Activated CD8-positive, alpha-beta T cell treated with anti-CD3 and anti-CD28 coated beads for 36 hours (primary cell): ENCODE measurements at regions not wholly inside any gene's neighbourhood (a gene's known extent, or its start where the extent isn't known, plus 50 kb on each side); places are given as distances from the start of the nearest gene placed in this dataset.

ENCODE experiments used
- ATAC-seq: fragments of 200-7000 bp; cut with Tn5 transposase; one replicate; pipeline ENCODE4 v1.10.0; 2021; ENCODE audit warnings: mild to moderate bottlenecking, moderate library complexity
- CTCF ChIA-PET: fragments of 350-600 bp; sonication (Branson Sonifier 250); formaldehyde crosslinking; loops from one replicate; lab custom pipeline; 2021; ENCODE audit warnings: antibody characterized with exemption; lab: Charles Lee
- POLR2A ChIA-PET: fragments of 350-600 bp; sonication (Branson Sonifier 250); formaldehyde crosslinking; loops from one replicate; lab custom pipeline; 2021; ENCODE audit warnings: antibody characterized with exemption; lab: Charles Lee
- DNase-seq: peaks from one replicate; pipeline ENCODE4 v3.0.0-alpha.2; 2020
- H3K27ac Mint-ChIP-seq: one replicate; pipeline ENCODE4 v1.8.0; 2021; ENCODE audit warnings: mild to moderate bottlenecking, mixed read lengths
- H3K27me3 Mint-ChIP-seq: one replicate; pipeline ENCODE4 v1.8.0; 2021; ENCODE audit warnings: mixed read lengths
- H3K36me3 Mint-ChIP-seq: one replicate; pipeline ENCODE4 v1.8.0; 2021; ENCODE audit warnings: low read depth, mixed read lengths
- H3K4me1 Mint-ChIP-seq: one replicate; pipeline ENCODE4 v1.8.0; 2021; ENCODE audit warnings: low read depth, mixed read lengths
- H3K4me3 Mint-ChIP-seq: one replicate; pipeline ENCODE4 v1.8.0; 2021; ENCODE audit warnings: mild to moderate bottlenecking, moderate library complexity, mixed read lengths
- H3K9me3 Mint-ChIP-seq: one replicate; pipeline ENCODE4 v1.8.0; 2021; ENCODE audit warnings: mixed read lengths
- intact Hi-C: fragments of 100-400 bp; cut with micrococcal nuclease; formaldehyde crosslinking; loops from one replicate; pipeline ENCODE4 v1.10.0; 2022
- TF ChIP-seq, protein P1 (sequence below): fragments of 200-600 bp; IDR thresholded peaks from one replicate; pipeline ENCODE4 v1.8.0; 2022; ENCODE audit warnings: antibody characterized with exemption, mild to moderate bottlenecking

GRCh38 chr2:48120112-48120511 is 194.4 kb upstream of the FOXN2 start:
- TF ChIP-seq, protein P1, sequence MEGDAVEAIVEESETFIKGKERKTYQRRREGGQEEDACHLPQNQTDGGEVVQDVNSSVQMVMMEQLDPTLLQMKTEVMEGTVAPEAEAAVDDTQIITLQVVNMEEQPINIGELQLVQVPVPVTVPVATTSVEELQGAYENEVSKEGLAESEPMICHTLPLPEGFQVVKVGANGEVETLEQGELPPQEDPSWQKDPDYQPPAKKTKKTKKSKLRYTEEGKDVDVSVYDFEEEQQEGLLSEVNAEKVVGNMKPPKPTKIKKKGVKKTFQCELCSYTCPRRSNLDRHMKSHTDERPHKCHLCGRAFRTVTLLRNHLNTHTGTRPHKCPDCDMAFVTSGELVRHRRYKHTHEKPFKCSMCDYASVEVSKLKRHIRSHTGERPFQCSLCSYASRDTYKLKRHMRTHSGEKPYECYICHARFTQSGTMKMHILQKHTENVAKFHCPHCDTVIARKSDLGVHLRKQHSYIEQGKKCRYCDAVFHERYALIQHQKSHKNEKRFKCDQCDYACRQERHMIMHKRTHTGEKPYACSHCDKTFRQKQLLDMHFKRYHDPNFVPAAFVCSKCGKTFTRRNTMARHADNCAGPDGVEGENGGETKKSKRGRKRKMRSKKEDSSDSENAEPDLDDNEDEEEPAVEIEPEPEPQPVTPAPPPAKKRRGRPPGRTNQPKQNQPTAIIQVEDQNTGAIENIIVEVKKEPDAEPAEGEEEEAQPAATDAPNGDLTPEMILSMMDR = no peak
- Mint-ChIP-seq H3K9me3 (no peaks in the 10 kb centered on the region), H3K27ac (no peak overlapping the region), H3K27me3 (peaks cover 2% of the 10 kb centered on the region), H3K36me3 (no peaks in the 10 kb centered on the region), H3K4me1 (peaks cover 6% of the 10 kb centered on the region), H3K4me3 (no peak overlapping the region)
- ChIA-PET POLR2A (no interaction called here), CTCF (no interaction called here)
- intact Hi-C loops = no loop called here
- DNase-seq (no peak), ATAC-seq (no peak)

- no peak overlapping the region for H3K27ac Mint-ChIP-seq
- H3K36me3 Mint-ChIP-seq = no peaks in the 10 kb centered on the region
- TF ChIP-seq, protein P1 = no peak
- no peak for DNase-seq
- H3K4me1 Mint-ChIP-seq = peaks cover 6% of the 10 kb centered on the region
- ATAC-seq = no peak
- peaks cover 2% of the 10 kb centered on the region for H3K27me3 Mint-ChIP-seq
- ChIA-PET CTCF (no interaction called here), POLR2A (no interaction called here)
- no peak overlapping the region for H3K4me3 Mint-ChIP-seq
- H3K9me3 Mint-ChIP-seq = no peaks in the 10 kb centered on the region
- intact Hi-C loops = no loop called here
Measured at GRCh38 chr2:48120759-48121242, 193.7 kb upstream of the FOXN2 start.

- TF ChIP-seq, protein P1 = no peak
- no peak overlapping the region for H3K4me3 Mint-ChIP-seq
- intact Hi-C loops = no loop called here
- DNase-seq = no peak
- CTCF ChIA-PET = no interaction called here
- H3K27ac Mint-ChIP-seq = no peak overlapping the region
- H3K9me3 Mint-ChIP-seq = no peaks in the 10 kb centered on the region
- H3K36me3 Mint-ChIP-seq = no peaks in the 10 kb centered on the region
- peaks cover 2% of the 10 kb centered on the region for H3K27me3 Mint-ChIP-seq
- H3K4me1 Mint-ChIP-seq = peaks cover 6% of the 10 kb centered on the region
- POLR2A ChIA-PET = no interaction called here
- peak; percentile 47 for ATAC-seq
Measured at GRCh38 chr2:48122166-48122565, 192.3 kb upstream of the FOXN2 start.

GRCh38 chr2:48124592-48124991 is 189.9 kb upstream of the FOXN2 start:
- TF ChIP-seq, protein P1 = no peak
- ATAC-seq (no peak), DNase-seq (no peak)
- peaks cover 6% of the 10 kb centered on the region for H3K4me1 Mint-ChIP-seq
- CTCF ChIA-PET = interaction anchor here (0.9 kb wide), 1 partner anchor 11 kb away, joined by 4 read pairs; no protein-coding TSS in a partner anchor
- no peaks in the 10 kb centered on the region for H3K36me3 Mint-ChIP-seq
- intact Hi-C loops = no loop called here
- POLR2A ChIA-PET = no interaction called here
- H3K4me3 Mint-ChIP-seq = no peak overlapping the region
- H3K27me3 Mint-ChIP-seq = peaks cover 2% of the 10 kb centered on the region
- peaks cover 1% of the 10 kb centered on the region for H3K9me3 Mint-ChIP-seq
- no peak overlapping the region for H3K27ac Mint-ChIP-seq

GRCh38 chr2:48126162-48126561 is 188.3 kb upstream of the FOXN2 start:
- DNase-seq (no peak), ATAC-seq (no peak)
- Mint-ChIP-seq H3K9me3 (peaks cover 1% of the 10 kb centered on the region), H3K27ac (no peak overlapping the region), H3K4me1 (peaks cover 6% of the 10 kb centered on the region), H3K36me3 (no peaks in the 10 kb centered on the region), H3K27me3 (no peaks in the 10 kb centered on the region), H3K4me3 (no peak overlapping the region)
- TF ChIP-seq, protein P1 = no peak
- ChIA-PET CTCF (no interaction called here), POLR2A (no interaction called here)
- intact Hi-C loops = no loop called here
